SJCRH30 (cell line): ENCODE measurements at regions not wholly inside any gene's neighbourhood (a gene's known extent, or its start where the extent isn't known, plus 50 kb on each side); places are given as distances from the start of the nearest gene placed in this dataset.

ENCODE experiments used
- DNase-seq, 2 experiments: peaks; one replicate each; pipeline ENCODE4 v3.0.0-alpha.2; 2015 to 2020
- H3K27ac ChIP-seq: fragments of 250-450 bp; sonication (Bioruptor Pico); 2 replicates; pipeline ENCODE4 v1.5.1; 2020; ENCODE audit warnings: mild to moderate bottlenecking, moderate library complexity
- H3K27me3 ChIP-seq: fragments of 250-450 bp; sonication (Bioruptor Pico); 2 replicates; pipeline ENCODE4 v1.5.1; 2020; ENCODE audit warnings: mild to moderate bottlenecking, moderate library complexity
- H3K36me3 ChIP-seq: fragments of 250-450 bp; sonication (Bioruptor Pico); 2 replicates; pipeline ENCODE4 v1.5.1; 2020; ENCODE audit warnings: mild to moderate bottlenecking, moderate library complexity
- H3K4me1 ChIP-seq: fragments of 250-450 bp; sonication (Bioruptor Pico); 2 replicates; pipeline ENCODE4 v1.5.1; 2020; ENCODE audit warnings: mild to moderate bottlenecking, moderate library complexity
- H3K4me3 ChIP-seq: fragments of 250-450 bp; sonication (Bioruptor Pico); 2 replicates; pipeline ENCODE4 v1.5.1; 2020; ENCODE audit warnings: mild to moderate bottlenecking, moderate library complexity
- H3K9me3 ChIP-seq: fragments of 250-450 bp; sonication (Bioruptor Pico); replicated peaks from 2 replicates; pipeline ENCODE4 v1.5.1; 2020; ENCODE audit warnings: mild to moderate bottlenecking, moderate library complexity

GRCh38 chr2:183359867-183360266 lies 235.6 kb downstream of the NUP35 start:
- Histone ChIP-seq H3K4me1 (no peaks in the 10 kb centered on the region), H3K36me3 (no peaks in the 10 kb centered on the region), H3K27me3 (no peaks in the 10 kb centered on the region), H3K27ac (no peak overlapping the region), H3K9me3 (no peaks in the 10 kb centered on the region), H3K4me3 (no peak overlapping the region)
- DNase-seq: no peak

- H3K27me3 ChIP-seq: no peaks in the 10 kb centered on the region
- 0 out of 2 replicates have a peak, but pooled peaks cover 5% of the 10 kb centered on the region for H3K9me3 ChIP-seq
Measured at GRCh38 chr2:183371545-183371944, 247.3 kb downstream of the NUP35 start.

GRCh38 chr2:183375821-183376220 lies 251.6 kb downstream of the NUP35 start:
- Histone ChIP-seq H3K4me1 (no peaks in the 10 kb centered on the region), H3K36me3 (0 out of 2 replicates have a peak, but pooled peaks cover 3% of the 10 kb centered on the region), H3K4me3 (no peak overlapping the region), H3K27me3 (no peaks in the 10 kb centered on the region), H3K9me3 (no peaks in the 10 kb centered on the region), H3K27ac (no peak overlapping the region)
- DNase-seq: no peak

More at GRCh38 chr2:183371545-183371944, 247.3 kb downstream of the NUP35 start:
- no peak overlapping the region for H3K27ac ChIP-seq
- H3K4me1 ChIP-seq: no peaks in the 10 kb centered on the region
- DNase-seq: no peak
- H3K36me3 ChIP-seq: peaks cover 5% of the 10 kb centered on the region; the same call in 1 of the 2 replicates
- H3K4me3 ChIP-seq: no peak overlapping the region

- Histone ChIP-seq H3K9me3 (peaks cover 15% of the 10 kb centered on the region; the same call in 1 of the 2 replicates), H3K4me3 (no peak overlapping the region), H3K27ac (no peak overlapping the region), H3K4me1 (no peaks in the 10 kb centered on the region), H3K27me3 (no peaks in the 10 kb centered on the region), H3K36me3 (peaks cover 3% of the 10 kb centered on the region; the same call in 1 of the 2 replicates)
- no peak for DNase-seq
Measured at GRCh38 chr2:183383854-183384253, 259.6 kb downstream of the NUP35 start.

- no peak overlapping the region for H3K4me3 ChIP-seq
- DNase-seq: no peak
- peaks cover 15% of the 10 kb centered on the region; the same call in 1 of the 2 replicates for H3K9me3 ChIP-seq
- H3K4me1 ChIP-seq: no peaks in the 10 kb centered on the region
- no peaks in the 10 kb centered on the region for H3K27me3 ChIP-seq
- H3K27ac ChIP-seq: no peak overlapping the region
- no peaks in the 10 kb centered on the region for H3K36me3 ChIP-seq
Measured at GRCh38 chr2:183389546-183390080, 265.4 kb downstream of the NUP35 start.

DNA sequence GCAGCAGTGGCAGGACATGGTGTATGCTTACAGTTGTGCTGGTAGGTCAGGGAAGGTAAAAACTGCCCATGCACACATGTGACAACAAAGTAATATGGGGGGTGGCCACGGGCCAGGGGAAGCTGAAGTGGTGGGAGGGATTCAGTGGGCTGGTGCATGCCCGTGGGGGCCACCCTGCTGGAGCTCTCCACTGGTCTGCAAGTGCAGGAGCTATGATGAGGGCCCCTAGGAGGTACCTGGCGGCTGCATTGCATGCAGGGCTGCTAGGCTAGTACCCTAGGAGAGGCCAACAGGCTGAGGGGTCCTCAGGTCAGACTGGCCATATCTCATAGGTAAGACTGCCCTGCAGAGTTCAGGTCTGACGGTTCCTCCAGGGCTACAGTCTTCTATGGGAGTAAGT lies 265.9 kb downstream of the NUP35 start:
- H3K9me3 ChIP-seq: peaks cover 15% of the 10 kb centered on the region; the same call in 1 of the 2 replicates
- H3K4me1 ChIP-seq: no peaks in the 10 kb centered on the region
- H3K27me3 ChIP-seq: no peaks in the 10 kb centered on the region
- DNase-seq: no peak
- H3K36me3 ChIP-seq: no peaks in the 10 kb centered on the region
- no peak overlapping the region for H3K4me3 ChIP-seq
- H3K27ac ChIP-seq: no peak overlapping the region

GRCh38 chr2:183404392-183404791 lies 280.1 kb downstream of the NUP35 start:
- no peak for DNase-seq
- Histone ChIP-seq H3K4me3 (no peak overlapping the region), H3K9me3 (peaks cover 4% of the 10 kb centered on the region)

GRCh38 chr2:183408562-183408961 lies 284.3 kb downstream of the NUP35 start:
- H3K4me1 ChIP-seq: no peaks in the 10 kb centered on the region
- H3K27ac ChIP-seq: no peak overlapping the region
- H3K4me3 ChIP-seq: no peak overlapping the region
- H3K36me3 ChIP-seq: peaks cover 2% of the 10 kb centered on the region; the same call in 1 of the 2 replicates
- no peak for DNase-seq
- 0 out of 2 replicates have a peak, but pooled peaks cover 2% of the 10 kb centered on the region for H3K9me3 ChIP-seq
- no peaks in the 10 kb centered on the region for H3K27me3 ChIP-seq

More at GRCh38 chr2:183404392-183404791, 280.1 kb downstream of the NUP35 start:
- no peak overlapping the region for H3K27ac ChIP-seq
- no peaks in the 10 kb centered on the region for H3K4me1 ChIP-seq
- H3K36me3 ChIP-seq: no peaks in the 10 kb centered on the region
- no peaks in the 10 kb centered on the region for H3K27me3 ChIP-seq

DNA sequence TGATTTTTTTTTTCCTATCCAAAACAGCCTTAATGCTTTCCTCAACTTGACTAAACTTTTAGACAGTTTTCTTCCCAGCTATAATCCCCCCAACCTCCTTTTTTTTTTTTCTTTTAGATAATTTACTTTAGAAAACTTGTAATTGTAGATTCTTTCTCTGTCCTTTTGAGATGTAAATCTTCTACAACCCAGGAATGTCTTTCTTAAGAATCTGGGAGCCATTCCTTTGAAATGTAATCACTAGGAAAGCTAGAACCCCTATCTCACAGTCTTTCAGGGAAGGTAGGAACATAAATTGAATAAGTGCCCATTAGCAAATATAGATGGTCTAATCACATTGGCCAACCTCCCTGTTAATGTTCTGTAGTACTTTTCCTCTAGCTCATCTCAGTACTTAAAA lies 285.4 kb downstream of the NUP35 start:
- Histone ChIP-seq H3K27ac (no peak overlapping the region), H3K27me3 (no peaks in the 10 kb centered on the region), H3K36me3 (peaks cover 2% of the 10 kb centered on the region; the same call in 1 of the 2 replicates), H3K4me3 (no peak overlapping the region), H3K4me1 (no peaks in the 10 kb centered on the region), H3K9me3 (no peaks in the 10 kb centered on the region)
- no peak for DNase-seq

- no peak overlapping the region for H3K4me3 ChIP-seq
- no peak overlapping the region for H3K27ac ChIP-seq
- H3K4me1 ChIP-seq: no peaks in the 10 kb centered on the region
- no peaks in the 10 kb centered on the region for H3K36me3 ChIP-seq
- no peak for DNase-seq
- no peaks in the 10 kb centered on the region for H3K27me3 ChIP-seq
- H3K9me3 ChIP-seq: no peaks in the 10 kb centered on the region; the same call in 1 of the 2 replicates
Measured at GRCh38 chr2:183416753-183417152, 292.5 kb downstream of the NUP35 start.

GRCh38 chr2:183426825-183427224 lies 302.6 kb downstream of the NUP35 start:
- H3K4me3 ChIP-seq: no peak overlapping the region
- 0 out of 2 replicates have a peak, but pooled peaks cover 5% of the 10 kb centered on the region for H3K36me3 ChIP-seq
- H3K27ac ChIP-seq: no peak overlapping the region
- H3K4me1 ChIP-seq: no peaks in the 10 kb centered on the region
- no peak for DNase-seq
- no peaks in the 10 kb centered on the region for H3K27me3 ChIP-seq
- H3K9me3 ChIP-seq: peaks cover 6% of the 10 kb centered on the region; the same call in 1 of the 2 replicates

DNA sequence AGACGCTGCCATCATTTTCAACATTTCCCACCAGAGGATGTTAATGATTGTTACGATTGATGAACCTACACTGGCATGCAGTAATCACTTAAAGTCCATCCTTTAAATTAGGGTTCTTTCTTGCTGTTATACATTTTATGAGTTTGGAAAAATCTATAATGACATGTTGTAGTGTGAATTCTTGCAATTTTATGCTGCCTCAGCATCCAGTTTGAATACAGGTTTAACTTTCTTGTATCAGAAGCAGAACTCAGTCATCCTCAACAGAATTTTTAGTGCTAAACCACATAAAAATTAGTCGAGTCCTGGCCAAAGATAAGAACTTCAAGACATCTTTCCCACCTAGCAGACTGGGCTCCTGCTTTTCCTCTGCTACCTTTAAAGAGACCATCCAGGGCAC lies 303.3 kb downstream of the NUP35 start:
- H3K36me3 ChIP-seq: 0 out of 2 replicates have a peak, but pooled peaks cover 5% of the 10 kb centered on the region
- no peak overlapping the region for H3K4me3 ChIP-seq
- H3K27ac ChIP-seq: no peak overlapping the region
- H3K27me3 ChIP-seq: no peaks in the 10 kb centered on the region
- no peaks in the 10 kb centered on the region for H3K4me1 ChIP-seq
- no peak for DNase-seq
- H3K9me3 ChIP-seq: peaks cover 9% of the 10 kb centered on the region; the same call in 1 of the 2 replicates

DNA sequence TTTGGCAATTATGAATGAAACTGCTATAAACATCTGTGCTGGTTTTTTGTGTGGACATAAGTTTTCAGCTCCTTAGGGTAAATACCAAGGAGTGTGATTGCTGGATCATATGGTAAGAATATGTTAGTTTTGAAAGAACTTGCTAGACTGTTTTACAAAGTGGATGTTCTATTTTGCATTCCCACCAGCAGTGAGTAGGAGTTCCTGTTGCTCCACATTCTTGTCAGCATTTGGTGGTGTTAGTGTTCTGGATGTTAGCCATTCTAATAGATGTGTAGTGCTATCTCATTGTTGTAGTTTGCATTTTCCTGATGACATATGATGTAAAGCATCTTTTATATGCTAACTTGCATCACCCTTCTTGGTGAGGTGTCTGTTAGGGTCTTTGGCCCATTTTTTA lies 304.6 kb downstream of the NUP35 start:
- no peak overlapping the region for H3K4me3 ChIP-seq
- no peaks in the 10 kb centered on the region for H3K4me1 ChIP-seq
- H3K9me3 ChIP-seq: peaks cover 10% of the 10 kb centered on the region; the same call in 1 of the 2 replicates
- 0 out of 2 replicates have a peak, but pooled peaks cover 5% of the 10 kb centered on the region for H3K36me3 ChIP-seq
- no peak overlapping the region for H3K27ac ChIP-seq
- H3K27me3 ChIP-seq: no peaks in the 10 kb centered on the region
- no peak for DNase-seq

DNA sequence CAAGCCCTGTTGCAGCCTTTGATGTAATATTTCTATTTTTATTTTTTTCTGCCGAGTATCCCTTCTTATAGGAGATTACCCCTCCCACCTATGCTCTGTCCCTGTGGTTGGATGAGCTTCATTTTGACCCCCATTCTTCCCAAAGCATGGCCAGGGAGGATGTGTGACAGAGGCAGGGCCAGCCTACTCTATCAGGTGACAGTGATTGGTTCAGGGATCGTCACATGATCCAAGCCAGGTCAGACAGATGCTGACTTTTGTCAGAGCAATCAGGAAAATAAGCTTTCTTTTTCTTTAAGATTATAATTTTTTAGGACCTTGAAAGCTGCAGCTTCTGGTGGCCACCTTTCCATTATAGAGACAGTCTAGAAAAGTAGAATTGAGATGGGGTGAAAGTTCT lies 314.3 kb downstream of the NUP35 start:
- Histone ChIP-seq H3K27me3 (no peaks in the 10 kb centered on the region), H3K9me3 (no peaks in the 10 kb centered on the region), H3K27ac (no peak overlapping the region), H3K36me3 (no peaks in the 10 kb centered on the region), H3K4me3 (no peak overlapping the region), H3K4me1 (no peaks in the 10 kb centered on the region)
- DNase-seq: no peak

DNA sequence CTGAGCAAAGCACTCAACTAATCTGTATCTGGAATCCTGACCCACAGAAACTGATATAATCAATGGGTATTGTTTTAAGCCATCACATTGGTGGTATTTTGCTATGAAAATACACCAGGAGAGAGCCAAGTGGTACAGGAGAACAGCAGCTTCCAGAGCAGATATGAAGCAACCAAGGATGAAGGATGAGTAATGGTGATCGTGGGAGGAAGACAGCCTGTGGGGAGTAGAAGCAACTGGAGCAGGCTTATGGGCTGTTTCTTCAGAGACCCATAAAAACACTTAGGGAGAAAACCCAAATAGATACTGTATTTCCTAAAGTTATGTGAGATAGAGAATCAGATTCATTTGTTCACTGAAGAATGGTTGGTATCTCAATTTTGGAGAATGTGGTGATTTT lies 330.8 kb downstream of the NUP35 start:
- Histone ChIP-seq H3K4me3 (no peak overlapping the region), H3K4me1 (no peaks in the 10 kb centered on the region), H3K36me3 (no peaks in the 10 kb centered on the region), H3K27me3 (no peaks in the 10 kb centered on the region), H3K27ac (no peak overlapping the region), H3K9me3 (no peaks in the 10 kb centered on the region; the same call in 1 of the 2 replicates)
- no peak for DNase-seq

- no peaks in the 10 kb centered on the region for H3K36me3 ChIP-seq
- H3K9me3 ChIP-seq: no peaks in the 10 kb centered on the region; the same call in 1 of the 2 replicates
- no peak overlapping the region for H3K27ac ChIP-seq
- no peak overlapping the region for H3K4me3 ChIP-seq
- H3K4me1 ChIP-seq: no peaks in the 10 kb centered on the region
- H3K27me3 ChIP-seq: no peaks in the 10 kb centered on the region
- DNase-seq: no peak
Measured at GRCh38 chr2:183456177-183456576, 331.9 kb downstream of the NUP35 start.
